ENCODE measurements at regions not wholly inside any gene's neighbourhood (a gene's known extent, or its start where the extent isn't known, plus 50 kb on each side); places are given as distances from the start of the nearest gene placed in this dataset.
"Not testable (repeated sequence)": the region's sequence is repeated elsewhere in the genome, so short reads cannot be mapped to it uniquely, and the experiment has no call there.

- no peak for DNase-seq
These were observed 416.8 kb downstream of the TMEM38B start for GRCh38 chr9:106111039-106111730.

GRCh38 chr9:106112935-106113334 is 418.6 kb downstream of the TMEM38B start:
- DNase-seq, result no peak

- DNase-seq, result peak; percentile 18
These were observed 424.8 kb downstream of the TMEM38B start for GRCh38 chr9:106119176-106119575.

GRCh38 chr9:106120071-106120470 is 425.7 kb downstream of the TMEM38B start:
- DNase-seq, result no peak

- DNase-seq, result peak; percentile 54
These were observed 433.4 kb downstream of the TMEM38B start for GRCh38 chr9:106127776-106128175.

GRCh38 chr9:106130374-106130773 is 436.0 kb downstream of the TMEM38B start:
- DNase-seq, result no peak

- no peak for DNase-seq
These were observed 449.4 kb downstream of the TMEM38B start for GRCh38 chr9:106143781-106144180.

- no peak for DNase-seq
These were observed 451.9 kb downstream of the TMEM38B start for GRCh38 chr9:106146066-106146840.

GRCh38 chr9:106146886-106147285 is 452.5 kb downstream of the TMEM38B start:
- no peak for DNase-seq

- DNase-seq, result no peak
These were observed 455.6 kb downstream of the TMEM38B start for GRCh38 chr9:106149956-106150355.

- no peak for DNase-seq
These were observed 462.1 kb downstream of the TMEM38B start for GRCh38 chr9:106156465-106156864.

- no peak for DNase-seq
These were observed 477.9 kb downstream of the TMEM38B start for GRCh38 chr9:106172265-106172664.

GRCh38 chr9:106174346-106174745 is 480.0 kb downstream of the TMEM38B start:
- no peak for DNase-seq

- no peak for DNase-seq
These were observed 482.9 kb downstream of the TMEM38B start for GRCh38 chr9:106177216-106177615.

GRCh38 chr9:106179191-106179590 is 484.9 kb downstream of the TMEM38B start:
- DNase-seq, result no peak

- DNase-seq, result not testable (repeated sequence)
These were observed 509.6 kb downstream of the TMEM38B start for GRCh38 chr9:106203815-106204516.

GRCh38 chr9:106207298-106207697 is 513.0 kb downstream of the TMEM38B start:
- no peak for DNase-seq

- no peak for DNase-seq
These were observed 524.1 kb downstream of the TMEM38B start for GRCh38 chr9:106218427-106218826.

- DNase-seq, result no peak
These were observed 524.5 kb downstream of the TMEM38B start for GRCh38 chr9:106218854-106219253.

GRCh38 chr9:106220415-106220814 is 526.1 kb downstream of the TMEM38B start:
- DNase-seq, result no peak

- no peak for DNase-seq
These were observed 534.5 kb downstream of the TMEM38B start for GRCh38 chr9:106228861-106229260.

- no peak for DNase-seq
These were observed 538.8 kb downstream of the TMEM38B start for GRCh38 chr9:106233116-106233515.

GRCh38 chr9:106260908-106261307 is 566.6 kb downstream of the TMEM38B start:
- DNase-seq, result not testable (repeated sequence)

GRCh38 chr9:106277966-106278365 is 583.6 kb downstream of the TMEM38B start:
- peak; percentile 73 for DNase-seq

Measured in fibroblast of upper back skin (primary cell).